Vagina (tissue), 2 donors: ENCODE measurements at regions not wholly inside any gene's neighbourhood (a gene's known extent, or its start where the extent isn't known, plus 50 kb on each side); places are given as distances from the start of the nearest gene placed in this dataset.
"Not testable (repeated sequence)": the region's sequence is repeated elsewhere in the genome, so short reads cannot be mapped to it uniquely, and the experiment has no call there.

ENCODE experiments used
- DNase-seq, 2 donors: peaks; one replicate each; pipeline ENCODE4 v3.0.0-alpha.2; 2017; ENCODE audit errors: extremely low spot score in 2 of 2
- H3K27ac ChIP-seq: fragments of 200-600 bp; sonication (generic); one replicate; pipeline ENCODE4 v1.5.1; 2019
- H3K27me3 ChIP-seq: fragments of 200-600 bp; sonication (generic); one replicate; pipeline ENCODE4 v1.5.1; 2019
- H3K36me3 ChIP-seq, 2 donors: fragments of 200-600 bp; sonication (generic); one replicate each; pipeline ENCODE4 v1.5.1; 2017 to 2019
- H3K4me1 ChIP-seq: fragments of 200-600 bp; sonication (generic); one replicate; pipeline ENCODE4 v1.5.1; 2019
- H3K4me3 ChIP-seq, 2 donors: fragments of 200-600 bp; sonication (generic); 1 replicate in 1 of 2; 2 replicates in 1 of 2; pipeline ENCODE4 v1.5.1; 2016 to 2019
- H3K9me3 ChIP-seq: fragments of 200-600 bp; sonication (generic); one replicate; pipeline ENCODE4 v1.5.1; 2019
- CTCF ChIP-seq, 3 experiments: fragments of 450-650 bp in 2 of 3; fragments of 200-600 bp in 1 of 3; sonication (generic) in 1 of 3; IDR thresholded peaks; one replicate each; pipeline ENCODE4 v1.5.1; 2017 to 2019; ENCODE audit warnings: antibody characterized with exemption in 3 of 3, mild to moderate bottlenecking in 2 of 3, moderate library complexity in 2 of 3
- POLR2A ChIP-seq, 2 donors: fragments of 450-650 bp; IDR thresholded peaks; one replicate each; pipeline ENCODE4 v1.6.1; 2017; ENCODE audit warnings: antibody characterized with exemption in 2 of 2, mild to moderate bottlenecking in 2 of 2, moderate library complexity in 2 of 2
- POLR2AphosphoS5 ChIP-seq, 2 donors: sonication (generic); formaldehyde crosslinking; IDR thresholded peaks; one replicate each; pipeline ENCODE4 v1.9.0; 2017; ENCODE audit warnings: antibody characterized with exemption in 2 of 2, mild to moderate bottlenecking in 2 of 2, low read depth in 1 of 2; ENCODE audit not compliant: insufficient read depth in 1 of 2
- intact Hi-C: fragments of 100-400 bp; cut with DNase I; formaldehyde crosslinking; loops from one replicate; pipeline ENCODE4 v1.15.1; 2023

DNA sequence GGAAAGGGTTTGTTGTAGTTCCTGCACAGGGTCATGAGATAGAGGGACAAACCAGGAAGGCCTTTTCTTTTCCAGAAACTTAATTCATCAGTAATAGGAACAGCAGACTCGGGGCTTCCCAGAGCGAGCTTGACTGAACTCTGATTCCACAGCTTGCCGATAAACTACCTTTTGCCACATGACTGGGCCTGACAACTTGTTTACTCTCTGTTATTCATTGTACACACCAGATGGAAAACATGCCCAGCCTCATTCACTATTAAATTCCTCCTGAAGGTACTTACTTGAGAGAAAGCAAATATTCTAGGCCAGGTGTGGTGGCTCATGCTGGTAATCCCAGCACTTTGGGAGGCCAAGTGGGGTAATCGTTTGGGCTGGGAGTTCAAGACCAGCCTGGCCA lies 77.1 kb upstream of the FGFR2 start:
- H3K27me3 ChIP-seq: no peaks in the 10 kb centered on the region
- H3K9me3 ChIP-seq: no peaks in the 10 kb centered on the region
- intact Hi-C loops: no loop called here
- no peak for DNase-seq
- TF ChIP-seq POLR2A (IDR thresholded peaks at IDR 0.05) (no peak), POLR2AphosphoS5 (IDR thresholded peaks at IDR 0.05; ENCODE audit: insufficient read depth in 1 of 2, low read depth in 1 of 2) (no peak), CTCF (IDR thresholded peaks at IDR 0.05) (no peak)
- H3K4me3 ChIP-seq: no peak overlapping the region
- no peaks in the 10 kb centered on the region for H3K36me3 ChIP-seq
- no peaks in the 10 kb centered on the region for H3K4me1 ChIP-seq
- no peak overlapping the region for H3K27ac ChIP-seq

- intact Hi-C loops: no loop called here
- H3K4me3 ChIP-seq: no peak overlapping the region
- H3K27me3 ChIP-seq: no peaks in the 10 kb centered on the region
- H3K27ac ChIP-seq: no peak overlapping the region
- TF ChIP-seq CTCF (IDR thresholded peaks at IDR 0.05) (no peak), POLR2A (IDR thresholded peaks at IDR 0.05) (no peak), POLR2AphosphoS5 (IDR thresholded peaks at IDR 0.05; ENCODE audit: insufficient read depth in 1 of 2, low read depth in 1 of 2) (no peak)
- DNase-seq: no peak
- H3K4me1 ChIP-seq: no peaks in the 10 kb centered on the region
- no peaks in the 10 kb centered on the region for H3K36me3 ChIP-seq
- H3K9me3 ChIP-seq: no peaks in the 10 kb centered on the region
These were observed 76.6 kb upstream of the FGFR2 start for GRCh38 chr10:121674885-121675284.

- Histone ChIP-seq H3K36me3 (no peaks in the 10 kb centered on the region), H3K4me1 (peaks cover 14% of the 10 kb centered on the region), H3K27me3 (no peaks in the 10 kb centered on the region), H3K9me3 (no peaks in the 10 kb centered on the region), H3K4me3 (no peak overlapping the region), H3K27ac (no peak overlapping the region)
- intact Hi-C loops: no loop called here
- TF ChIP-seq POLR2A (IDR thresholded peaks at IDR 0.05) (no peak), CTCF (IDR thresholded peaks at IDR 0.05) (no peak), POLR2AphosphoS5 (IDR thresholded peaks at IDR 0.05; ENCODE audit: insufficient read depth in 1 of 2, low read depth in 1 of 2) (no peak)
- no peak for DNase-seq
These were observed 74.5 kb upstream of the FGFR2 start for GRCh38 chr10:121672733-121673132.

GRCh38 chr10:121669840-121670239 lies 71.6 kb upstream of the FGFR2 start:
- H3K4me3 ChIP-seq, H3K27me3 ChIP-seq, intact Hi-C loops, H3K9me3 ChIP-seq, DNase-seq, H3K36me3 ChIP-seq, H3K27ac ChIP-seq: not testable (repeated sequence)
- peaks cover 19% of the 10 kb centered on the region for H3K4me1 ChIP-seq

DNA sequence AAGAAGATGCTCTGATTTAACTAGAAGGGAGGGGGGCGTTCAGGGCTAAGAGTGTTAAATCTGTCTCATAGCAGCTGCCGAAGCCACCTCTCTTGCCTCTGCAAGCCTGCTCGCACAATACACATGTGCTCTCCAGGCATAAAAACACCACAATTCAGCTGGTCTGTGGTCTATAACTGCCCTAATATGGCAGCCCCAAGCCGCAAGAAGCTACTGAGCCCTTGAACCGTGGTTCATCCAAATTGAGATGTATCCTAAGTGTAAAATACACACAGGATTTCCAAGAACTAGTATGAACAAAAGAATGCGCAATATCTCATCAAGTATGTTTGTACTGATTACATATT lies 70.8 kb upstream of the FGFR2 start:
- no peak for TF ChIP-seq POLR2A (IDR thresholded peaks at IDR 0.05)
- no peaks in the 10 kb centered on the region for H3K27me3 ChIP-seq
- DNase-seq: no peak
- H3K27ac ChIP-seq: peak overlapping the region; percentile 50
- no peaks in the 10 kb centered on the region for H3K9me3 ChIP-seq
- no peaks in the 10 kb centered on the region for H3K36me3 ChIP-seq
- intact Hi-C loops: no loop called here
- peaks cover 19% of the 10 kb centered on the region for H3K4me1 ChIP-seq
- H3K4me3 ChIP-seq: peak overlapping the region in 1 of 2 donors; percentile 13

- Histone ChIP-seq H3K27me3 (no peaks in the 10 kb centered on the region), H3K27ac (peak overlapping the region; percentile 50), H3K9me3 (no peaks in the 10 kb centered on the region), H3K4me1 (peaks cover 19% of the 10 kb centered on the region), H3K4me3 (peak overlapping the region in 1 of 2 donors; percentile 13), H3K36me3 (no peaks in the 10 kb centered on the region)
- intact Hi-C loops: no loop called here
- no peak for DNase-seq
- TF ChIP-seq CTCF (IDR thresholded peaks at IDR 0.05): no peak
- TF ChIP-seq POLR2A (IDR thresholded peaks at IDR 0.05): no peak
- TF ChIP-seq POLR2AphosphoS5 (IDR thresholded peaks at IDR 0.05; ENCODE audit: insufficient read depth in 1 of 2, low read depth in 1 of 2): peak; percentile 3 to 66
These were observed 70.2 kb upstream of the FGFR2 start for GRCh38 chr10:121668314-121669027.
